GM21360 (cell line): ENCODE measurements at regions not wholly inside any gene's neighbourhood (a gene's known extent, or its start where the extent isn't known, plus 50 kb on each side); places are given as distances from the start of the nearest gene placed in this dataset.
"Not testable (repeated sequence)": the region's sequence is repeated elsewhere in the genome, so short reads cannot be mapped to it uniquely, and the experiment has no call there.

Experiments
- ATAC-seq: cut with Tn5 transposase; IDR thresholded peaks from one replicate; pipeline ENCODE4 v1.9.1; 2021; ENCODE audit warnings: mild to moderate bottlenecking, moderate library complexity; ENCODE audit not compliant: unreplicated experiment

GRCh38 chrX:110965409-110966090 lies 130.4 kb upstream of the PAK3 start:
- ATAC-seq, result no peak

- no peak for ATAC-seq
Observed at GRCh38 chrX:110964786-110965185, 131.2 kb upstream of the PAK3 start.

- ATAC-seq, result no peak
Observed at GRCh38 chrX:110962451-110962850, 133.5 kb upstream of the PAK3 start.

GRCh38 chrX:110955706-110956105 lies 140.3 kb upstream of the PAK3 start:
- no peak for ATAC-seq

GRCh38 chrX:110954428-110955100 lies 141.4 kb upstream of the PAK3 start:
- no peak for ATAC-seq

GRCh38 chrX:110951472-110952269 lies 144.3 kb upstream of the PAK3 start:
- ATAC-seq, result no peak

- no peak for ATAC-seq
Observed at GRCh38 chrX:110944751-110945675, 149.4 kb upstream of the CHRDL1 start.

GRCh38 chrX:110944311-110944750 lies 148.7 kb upstream of the CHRDL1 start:
- ATAC-seq, result no peak

- ATAC-seq, result no peak
Observed at GRCh38 chrX:110941906-110942305, 146.3 kb upstream of the CHRDL1 start.

- no peak for ATAC-seq
Observed at GRCh38 chrX:110938977-110939732, 143.5 kb upstream of the CHRDL1 start.

GRCh38 chrX:110924871-110925270 lies 129.3 kb upstream of the CHRDL1 start:
- ATAC-seq, result no peak

GRCh38 chrX:110920991-110921390 lies 125.4 kb upstream of the CHRDL1 start:
- ATAC-seq, result no peak

GRCh38 chrX:110915570-110915969 lies 120.0 kb upstream of the CHRDL1 start:
- ATAC-seq, result no peak

- ATAC-seq, result no peak
Observed at GRCh38 chrX:110915111-110915510, 119.5 kb upstream of the CHRDL1 start.

- no peak for ATAC-seq
Observed at GRCh38 chrX:110914281-110914680, 118.7 kb upstream of the CHRDL1 start.

- ATAC-seq, result not testable (repeated sequence)
Observed at GRCh38 chrX:110904747-110905146, 109.1 kb upstream of the CHRDL1 start.

GRCh38 chrX:110881971-110882370 lies 86.4 kb upstream of the CHRDL1 start:
- no peak for ATAC-seq

- no peak for ATAC-seq
Observed at GRCh38 chrX:110877326-110877725, 81.7 kb upstream of the CHRDL1 start.

- ATAC-seq, result no peak
Observed at GRCh38 chrX:110871839-110872238, 76.2 kb upstream of the CHRDL1 start.

- no peak for ATAC-seq
Observed at GRCh38 chrX:110866421-110866820, 70.8 kb upstream of the CHRDL1 start.
